Neural cell (in vitro differentiated cells): ENCODE measurements at regions not wholly inside any gene's neighbourhood (a gene's known extent, or its start where the extent isn't known, plus 50 kb on each side); places are given as distances from the start of the nearest gene placed in this dataset.

Source experiments
- H2AFZ ChIP-seq: fragments of 200-600, 300-800 bp; sonication (generic), shearing (Covaris generic); 2 replicates; pipeline ENCODE4 v1.6.0; 2014; ENCODE audit warnings: low read depth, mild to moderate bottlenecking, antibody characterized with exemption, low read length, moderate library complexity
- H3F3A ChIP-seq: fragments of 200-600 bp; shearing (Covaris generic); 2 replicates; pipeline ENCODE4 v1.6.1; 2016; ENCODE audit warnings: mild to moderate bottlenecking, moderate library complexity, mixed read lengths, antibody characterized with exemption, low read length; ENCODE audit not compliant: insufficient read depth, poor library complexity, severe bottlenecking
- H3K27ac ChIP-seq: fragments of 200-600, 300-800 bp; sonication (generic), shearing (Covaris generic); 2 replicates; pipeline ENCODE4 v1.5.1; 2014; ENCODE audit warnings: mild to moderate bottlenecking, low read length, moderate library complexity
- H3K27me3 ChIP-seq: fragments of 300-800, 200-600 bp; sonication (generic), shearing (Covaris generic); 2 replicates; pipeline ENCODE4 v1.6.0; 2014; ENCODE audit warnings: mild to moderate bottlenecking, low read depth, low read length, moderate library complexity; ENCODE audit not compliant: insufficient read depth
- H3K36me3 ChIP-seq: fragments of 300-800, 200-600 bp; sonication (generic), shearing (Covaris generic); 2 replicates; pipeline ENCODE4 v1.5.1; 2014; ENCODE audit warnings: mild to moderate bottlenecking, antibody characterized with exemption, low read length, moderate library complexity; ENCODE audit not compliant: insufficient read depth
- H3K4me2 ChIP-seq: fragments of 300-800, 200-600 bp; sonication (generic), shearing (Covaris generic); 2 replicates; pipeline ENCODE4 v1.6.0; 2014; ENCODE audit warnings: mild to moderate bottlenecking, low read length
- H3K4me3 ChIP-seq: fragments of 300-800, 200-600 bp; sonication (generic), shearing (Covaris generic); 2 replicates; pipeline ENCODE4 v1.5.1; 2014; ENCODE audit warnings: mild to moderate bottlenecking, low read length, moderate library complexity
- H3K79me2 ChIP-seq: fragments of 200-600 bp; shearing (Covaris generic); replicated peaks from 2 replicates; pipeline ENCODE4 v1.6.0; 2014; ENCODE audit warnings: mild to moderate bottlenecking, low read length, moderate library complexity; ENCODE audit not compliant: insufficient read depth
- H3K9ac ChIP-seq: fragments of 300-800, 200-600 bp; sonication (generic), shearing (Covaris generic); 2 replicates; pipeline ENCODE4 v1.6.1; 2016; ENCODE audit warnings: mild to moderate bottlenecking, low read length, mixed read lengths
- H3K9me2 ChIP-seq: fragments of 200-600 bp; shearing (Covaris generic); 2 replicates; pipeline ENCODE4 v1.6.1; 2016; ENCODE audit warnings: mild to moderate bottlenecking, low read length, mixed read lengths; ENCODE audit not compliant: insufficient read depth
- H3K9me3 ChIP-seq: fragments of 200-600, 300-800 bp; sonication (generic), shearing (Covaris generic); 2 replicates; pipeline ENCODE4 v1.6.1; 2016; ENCODE audit warnings: mild to moderate bottlenecking, mixed run types, low read length, moderate library complexity, mixed read lengths
- H4K20me1 ChIP-seq: fragments of 200-600 bp; shearing (Covaris generic); 2 replicates; pipeline ENCODE4 v1.6.1; 2016; ENCODE audit warnings: mild to moderate bottlenecking, mixed run types; ENCODE audit not compliant: insufficient read depth
- CTCF ChIP-seq: fragments of 450-650 bp; IDR thresholded peaks from 2 replicates; pipeline ENCODE4 v1.5.1; 2014; ENCODE audit warnings: antibody characterized with exemption, mild to moderate bottlenecking, moderate library complexity; ENCODE audit not compliant: poor library complexity, severe bottlenecking
- EP300 ChIP-seq: fragments of 450-650 bp; conservative IDR thresholded peaks from 2 replicates; pipeline ENCODE4 v1.6.1; 2014; ENCODE audit warnings: antibody characterized with exemption, mild to moderate bottlenecking, moderate library complexity; ENCODE audit not compliant: poor library complexity, severe bottlenecking
- EZH2 ChIP-seq: fragments of 200-600, 300-800 bp; shearing (Covaris generic), sonication (generic); IDR thresholded peaks from 2 replicates; pipeline ENCODE4 v1.6.1; 2014; ENCODE audit warnings: antibody characterized with exemption, low read length, borderline replicate concordance, mild to moderate bottlenecking; ENCODE audit not compliant: insufficient read depth, poor library complexity, severe bottlenecking
- MXI1 ChIP-seq: fragments of 450-650 bp; conservative IDR thresholded peaks from 2 replicates; pipeline ENCODE4 v1.6.1; 2014; ENCODE audit warnings: antibody characterized with exemption, mild to moderate bottlenecking; ENCODE audit not compliant: poor library complexity, severe bottlenecking
- POLR2AphosphoS5 ChIP-seq: IDR thresholded peaks from 2 replicates; pipeline ENCODE4 v1.6.1; 2012
- RAD21 ChIP-seq: fragments of 450-650 bp; conservative IDR thresholded peaks from 2 replicates; pipeline ENCODE4 v1.6.1; 2014; ENCODE audit warnings: antibody characterized with exemption, mild to moderate bottlenecking, moderate library complexity
- SMC3 ChIP-seq: fragments of 450-650 bp; conservative IDR thresholded peaks from 2 replicates; pipeline ENCODE4 v1.6.1; 2014; ENCODE audit warnings: antibody characterized with exemption, mild to moderate bottlenecking, moderate library complexity; ENCODE audit not compliant: poor library complexity
- TAF1 ChIP-seq: IDR thresholded peaks from 2 replicates; pipeline ENCODE4 v1.6.1; 2012; ENCODE audit warnings: low read depth
- TF ChIP-seq, protein P1 (sequence below): IDR thresholded peaks from 2 replicates; pipeline ENCODE4 v1.6.1; 2012; ENCODE audit warnings: borderline replicate concordance

- Histone ChIP-seq H3K4me3 (no peak overlapping the region), H3F3A (no peaks in the 10 kb centered on the region), H3K27ac (no peak overlapping the region), H3K27me3 (no peaks in the 10 kb centered on the region), H3K36me3 (no peaks in the 10 kb centered on the region), H3K9me3 (no peaks in the 10 kb centered on the region), H4K20me1 (no peaks in the 10 kb centered on the region), H3K9me2 (no peaks in the 10 kb centered on the region), H3K9ac (no peak overlapping the region), H3K79me2 (no peaks in the 10 kb centered on the region), H2AFZ (no peak overlapping the region), H3K4me2 (no peak overlapping the region)
- TF ChIP-seq SMC3 (no peak), TAF1 (no peak), EZH2 (no peak), MXI1 (no peak), CTCF (no peak), RAD21 (no peak), POLR2AphosphoS5 (no peak), EP300 (no peak)
- TF ChIP-seq, protein P1, sequence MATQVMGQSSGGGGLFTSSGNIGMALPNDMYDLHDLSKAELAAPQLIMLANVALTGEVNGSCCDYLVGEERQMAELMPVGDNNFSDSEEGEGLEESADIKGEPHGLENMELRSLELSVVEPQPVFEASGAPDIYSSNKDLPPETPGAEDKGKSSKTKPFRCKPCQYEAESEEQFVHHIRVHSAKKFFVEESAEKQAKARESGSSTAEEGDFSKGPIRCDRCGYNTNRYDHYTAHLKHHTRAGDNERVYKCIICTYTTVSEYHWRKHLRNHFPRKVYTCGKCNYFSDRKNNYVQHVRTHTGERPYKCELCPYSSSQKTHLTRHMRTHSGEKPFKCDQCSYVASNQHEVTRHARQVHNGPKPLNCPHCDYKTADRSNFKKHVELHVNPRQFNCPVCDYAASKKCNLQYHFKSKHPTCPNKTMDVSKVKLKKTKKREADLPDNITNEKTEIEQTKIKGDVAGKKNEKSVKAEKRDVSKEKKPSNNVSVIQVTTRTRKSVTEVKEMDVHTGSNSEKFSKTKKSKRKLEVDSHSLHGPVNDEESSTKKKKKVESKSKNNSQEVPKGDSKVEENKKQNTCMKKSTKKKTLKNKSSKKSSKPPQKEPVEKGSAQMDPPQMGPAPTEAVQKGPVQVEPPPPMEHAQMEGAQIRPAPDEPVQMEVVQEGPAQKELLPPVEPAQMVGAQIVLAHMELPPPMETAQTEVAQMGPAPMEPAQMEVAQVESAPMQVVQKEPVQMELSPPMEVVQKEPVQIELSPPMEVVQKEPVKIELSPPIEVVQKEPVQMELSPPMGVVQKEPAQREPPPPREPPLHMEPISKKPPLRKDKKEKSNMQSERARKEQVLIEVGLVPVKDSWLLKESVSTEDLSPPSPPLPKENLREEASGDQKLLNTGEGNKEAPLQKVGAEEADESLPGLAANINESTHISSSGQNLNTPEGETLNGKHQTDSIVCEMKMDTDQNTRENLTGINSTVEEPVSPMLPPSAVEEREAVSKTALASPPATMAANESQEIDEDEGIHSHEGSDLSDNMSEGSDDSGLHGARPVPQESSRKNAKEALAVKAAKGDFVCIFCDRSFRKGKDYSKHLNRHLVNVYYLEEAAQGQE, result no peak
Measured at GRCh38 chr10:33385686-33386085, 51.2 kb upstream of the NRP1 start.

DNA sequence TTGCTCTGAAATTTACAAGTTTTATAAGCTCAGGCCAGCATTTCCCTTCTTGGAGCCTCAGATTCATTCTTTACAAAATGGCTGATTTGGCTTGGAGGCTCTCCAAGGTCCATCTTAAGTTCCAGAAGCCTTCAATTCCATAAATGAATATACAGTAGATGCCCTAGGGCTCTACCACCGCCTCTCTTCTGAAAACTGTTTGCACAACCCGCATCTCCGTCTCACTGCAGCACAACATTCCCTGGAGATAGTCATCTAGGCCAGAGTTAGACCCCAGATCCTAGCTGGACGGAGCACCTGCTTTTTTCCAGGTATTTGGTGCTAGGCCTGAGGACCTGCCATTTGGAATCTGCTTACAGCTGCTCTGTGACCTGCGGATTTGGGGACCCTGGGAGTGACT is 50.5 kb upstream of the NRP1 start:
- H3K27me3 ChIP-seq, result no peaks in the 10 kb centered on the region
- H3K4me3 ChIP-seq, result no peak overlapping the region
- no peaks in the 10 kb centered on the region for H3K9me3 ChIP-seq
- no peak overlapping the region for H3K9ac ChIP-seq
- no peak overlapping the region for H3K27ac ChIP-seq
- no peak overlapping the region for H3K4me2 ChIP-seq
- no peaks in the 10 kb centered on the region for H3F3A ChIP-seq
- TF ChIP-seq CTCF (no peak), POLR2AphosphoS5 (no peak), MXI1 (no peak), EZH2 (no peak), TAF1 (no peak), RAD21 (no peak), EP300 (no peak), SMC3 (no peak)
- TF ChIP-seq, protein P1, result no peak
- no peaks in the 10 kb centered on the region for H4K20me1 ChIP-seq
- no peaks in the 10 kb centered on the region for H3K9me2 ChIP-seq
- no peak overlapping the region for H2AFZ ChIP-seq
- H3K36me3 ChIP-seq, result no peaks in the 10 kb centered on the region
- H3K79me2 ChIP-seq, result no peaks in the 10 kb centered on the region
